HG03066 (cell line): ENCODE measurements at regions not wholly inside any gene's neighbourhood (a gene's known extent, or its start where the extent isn't known, plus 50 kb on each side); places are given as distances from the start of the nearest gene placed in this dataset.

ENCODE experiments used
- ATAC-seq: cut with Tn5 transposase; IDR thresholded peaks from one replicate; pipeline ENCODE4 v1.9.1; 2021; ENCODE audit warnings: low read depth; ENCODE audit not compliant: unreplicated experiment

GRCh38 chr4:62131049-62131448 lies 930.9 kb downstream of the ADGRL3 start:
- ATAC-seq = no peak

- ATAC-seq = no peak
Observed at GRCh38 chr4:62130637-62131036, 930.5 kb downstream of the ADGRL3 start.

GRCh38 chr4:62130230-62130629 lies 930.1 kb downstream of the ADGRL3 start:
- ATAC-seq = no peak
